HEK293T (cell line): ENCODE measurements at regions not wholly inside any gene's neighbourhood (a gene's known extent, or its start where the extent isn't known, plus 50 kb on each side); places are given as distances from the start of the nearest gene placed in this dataset.

Experiments used
- CTCF ChIA-PET: fragments of 350-600 bp; formaldehyde crosslinking; extraction: SDS; loops from one replicate; lab custom pipeline; 2021; ENCODE audit warnings: antibody characterized with exemption, inconsistent platforms; lab: Yijun Ruan, JAX
- POLR2A ChIA-PET: fragments of 350-600 bp; formaldehyde crosslinking; extraction: SDS; loops from one replicate; lab custom pipeline; 2020; ENCODE audit warnings: antibody characterized with exemption, inconsistent platforms; lab: Yijun Ruan, JAX
- DNase-seq: peaks from one replicate; pipeline ENCODE4 v3.0.0; 2012; ENCODE audit warnings: mixed read lengths; ENCODE audit errors: extremely low spot score
- ARNT ChIP-seq: fragments of 450-650 bp; IDR thresholded peaks from 2 replicates; pipeline ENCODE4 v1.6.1; 2017; ENCODE audit warnings: mild to moderate bottlenecking
- BHLHE40 ChIP-seq: fragments of 450-650 bp; IDR thresholded peaks from 2 replicates; pipeline ENCODE4 v1.6.1; 2016; ENCODE audit warnings: mild to moderate bottlenecking, moderate library complexity, borderline replicate concordance
- CTBP1 ChIP-seq: fragments of 450-650 bp; IDR thresholded peaks from 2 replicates; pipeline ENCODE4 v1.6.1; 2016; ENCODE audit warnings: borderline replicate concordance
- ELF4 ChIP-seq: fragments of 450-650 bp; IDR thresholded peaks from 2 replicates; pipeline ENCODE4 v1.6.1; 2017; ENCODE audit warnings: antibody characterized with exemption
- FOXA1 ChIP-seq: fragments of 450-650 bp; IDR thresholded peaks from 2 replicates; pipeline ENCODE4 v1.6.1; 2016; ENCODE audit warnings: mild to moderate bottlenecking
- FOXK2 ChIP-seq: fragments of 450-650 bp; IDR thresholded peaks from 2 replicates; pipeline ENCODE4 v1.6.1; 2016; ENCODE audit warnings: mild to moderate bottlenecking
- FOXM1 ChIP-seq: fragments of 450-650 bp; IDR thresholded peaks from 2 replicates; pipeline ENCODE4 v1.6.1; 2017; ENCODE audit warnings: mild to moderate bottlenecking, borderline replicate concordance
- HDGF ChIP-seq: fragments of 450-650 bp; IDR thresholded peaks from 2 replicates; pipeline ENCODE4 v1.6.1; 2017; ENCODE audit warnings: antibody characterized with exemption, borderline replicate concordance
- L3MBTL2 ChIP-seq: fragments of 450-650 bp; conservative IDR thresholded peaks from 2 replicates; pipeline ENCODE4 v1.6.1; 2016; ENCODE audit warnings: mild to moderate bottlenecking
- LEF1 ChIP-seq: fragments of 450-650 bp; IDR thresholded peaks from 2 replicates; pipeline ENCODE4 v1.6.1; 2017; ENCODE audit warnings: mild to moderate bottlenecking, borderline replicate concordance
- NFRKB ChIP-seq: fragments of 450-650 bp; IDR thresholded peaks from 2 replicates; pipeline ENCODE4 v1.6.1; 2016; ENCODE audit warnings: mild to moderate bottlenecking, moderate library complexity
- SP1 ChIP-seq: fragments of 450-650 bp; IDR thresholded peaks from 2 replicates; pipeline ENCODE4 v1.6.1; 2017
- SUZ12 ChIP-seq: fragments of 450-650 bp; IDR thresholded peaks from 2 replicates; pipeline ENCODE4 v1.6.1; 2016; ENCODE audit warnings: mild to moderate bottlenecking
- TARDBP ChIP-seq: fragments of 450-650 bp; IDR thresholded peaks from 2 replicates; pipeline ENCODE4 v1.6.1; 2016
- ZNF384 ChIP-seq: fragments of 450-650 bp; IDR thresholded peaks from 2 replicates; pipeline ENCODE4 v1.6.1; 2016
- TF ChIP-seq, protein P1 (sequence below): fragments of 450-650 bp; IDR thresholded peaks from 2 replicates; pipeline ENCODE4 v1.6.1; 2016

GRCh38 chr2:5229574-5229973 lies 462.6 kb upstream of the SOX11 start:
- ChIA-PET CTCF (no interaction called here), POLR2A (no interaction called here)
- DNase-seq, result no peak
- TF ChIP-seq ELF4, result no peak
- no peak for TF ChIP-seq ARNT
- no peak for TF ChIP-seq SP1
- no peak for TF ChIP-seq CTBP1
- TF ChIP-seq LEF1, result no peak
- TF ChIP-seq SUZ12, result no peak
- no peak for TF ChIP-seq NFRKB

DNA sequence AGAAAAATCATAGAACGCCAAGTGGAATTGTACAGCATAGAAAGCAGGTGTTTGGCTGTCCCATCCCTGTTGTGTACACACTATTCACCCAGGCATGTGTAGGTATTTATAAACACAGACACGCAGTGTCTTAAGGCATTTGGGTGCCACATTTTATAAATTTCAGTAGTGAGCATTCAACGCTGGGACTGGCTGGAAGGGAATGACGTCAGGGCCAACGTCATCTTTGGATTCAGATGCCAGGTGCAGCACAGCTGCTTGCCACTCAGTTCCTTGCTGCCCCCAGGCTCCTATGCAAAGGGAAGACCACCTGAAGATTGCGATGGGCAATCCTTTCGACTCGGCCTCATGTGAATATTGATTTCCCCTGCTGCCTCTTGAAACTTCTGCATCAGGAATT lies 461.7 kb upstream of the SOX11 start:
- TF ChIP-seq NFRKB, result no peak
- TF ChIP-seq, protein P1, sequence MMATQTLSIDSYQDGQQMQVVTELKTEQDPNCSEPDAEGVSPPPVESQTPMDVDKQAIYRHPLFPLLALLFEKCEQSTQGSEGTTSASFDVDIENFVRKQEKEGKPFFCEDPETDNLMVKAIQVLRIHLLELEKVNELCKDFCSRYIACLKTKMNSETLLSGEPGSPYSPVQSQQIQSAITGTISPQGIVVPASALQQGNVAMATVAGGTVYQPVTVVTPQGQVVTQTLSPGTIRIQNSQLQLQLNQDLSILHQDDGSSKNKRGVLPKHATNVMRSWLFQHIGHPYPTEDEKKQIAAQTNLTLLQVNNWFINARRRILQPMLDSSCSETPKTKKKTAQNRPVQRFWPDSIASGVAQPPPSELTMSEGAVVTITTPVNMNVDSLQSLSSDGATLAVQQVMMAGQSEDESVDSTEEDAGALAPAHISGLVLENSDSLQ, result no peak
- TF ChIP-seq SUZ12, result no peak
- no peak for TF ChIP-seq FOXM1
- no peak for TF ChIP-seq FOXK2
- no peak for TF ChIP-seq CTBP1
- TF ChIP-seq ELF4, result no peak
- no peak for TF ChIP-seq BHLHE40
- ChIA-PET POLR2A (no interaction called here), CTCF (interaction anchor here (0.5 kb wide), 1 partner anchor 517 kb away, joined by 3 read pairs; no protein-coding TSS in a partner anchor)
- no peak for DNase-seq

- TF ChIP-seq HDGF, result no peak
- TF ChIP-seq L3MBTL2, result no peak
- no peak for TF ChIP-seq ARNT
- TF ChIP-seq FOXK2, result no peak
- TF ChIP-seq FOXM1, result no peak
- no peak for DNase-seq
- POLR2A ChIA-PET, result no interaction called here
- CTCF ChIA-PET, result no interaction called here
Measured at GRCh38 chr2:5230855-5231254, 461.3 kb upstream of the SOX11 start.

GRCh38 chr2:5231287-5231686 lies 460.9 kb upstream of the SOX11 start:
- DNase-seq, result no peak
- TF ChIP-seq ELF4 (no peak), NFRKB (no peak), FOXK2 (no peak), L3MBTL2 (no peak), TARDBP (no peak), ZNF384 (no peak), CTBP1 (no peak), BHLHE40 (no peak), FOXM1 (no peak), HDGF (no peak), FOXA1 (no peak)
- TF ChIP-seq, protein P1, result no peak
- ChIA-PET CTCF (no interaction called here), POLR2A (no interaction called here)

DNA sequence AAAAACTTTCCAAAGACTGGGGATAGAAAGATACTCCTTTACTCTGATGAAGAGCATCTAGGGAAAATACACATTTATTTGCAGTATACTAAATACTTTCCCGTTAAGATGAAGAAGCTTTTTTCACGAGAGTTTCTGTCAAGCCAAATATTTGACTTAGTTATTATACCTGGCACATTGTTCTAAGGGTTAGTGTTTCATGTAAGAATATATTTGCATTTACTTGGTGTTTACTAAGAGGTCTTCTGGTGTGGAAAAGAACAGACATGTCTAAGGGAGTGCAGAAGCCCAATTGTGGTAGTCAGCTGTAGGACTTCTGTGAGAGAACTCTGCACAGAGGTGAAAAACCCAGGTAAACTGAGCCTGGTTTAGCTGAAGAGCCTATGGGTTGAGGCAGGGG lies 457.6 kb upstream of the SOX11 start:
- POLR2A ChIA-PET, result no interaction called here
- DNase-seq, result no peak
- CTCF ChIA-PET, result no interaction called here
- TF ChIP-seq NFRKB (no peak), TARDBP (no peak), CTBP1 (no peak), ELF4 (no peak), BHLHE40 (no peak), FOXK2 (no peak), ARNT (no peak), LEF1 (no peak)

DNA sequence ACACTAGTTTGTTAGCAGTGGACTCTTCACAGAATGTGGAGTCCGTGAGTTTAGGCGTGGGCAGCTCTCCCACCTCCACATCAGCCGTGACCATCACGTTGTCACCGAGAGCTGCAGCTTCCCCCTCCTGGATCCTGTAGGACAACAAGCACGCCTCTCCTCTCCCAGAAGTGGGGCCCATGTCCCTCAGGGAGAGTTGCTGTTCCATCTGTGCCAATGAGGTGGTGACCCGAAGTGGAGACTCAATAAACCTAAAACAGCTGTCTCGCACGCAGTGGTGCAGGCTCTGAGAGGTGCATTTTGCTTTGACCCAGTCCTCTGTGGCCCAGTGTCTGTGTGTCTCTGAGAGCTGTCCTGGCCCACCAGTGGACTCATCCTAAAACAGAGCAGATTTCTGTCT lies 456.5 kb upstream of the SOX11 start:
- CTCF ChIA-PET, result no interaction called here
- DNase-seq, result no peak
- POLR2A ChIA-PET, result no interaction called here
- no peak for TF ChIP-seq ARNT
- no peak for TF ChIP-seq FOXA1
- no peak for TF ChIP-seq FOXM1
- TF ChIP-seq TARDBP, result no peak
- no peak for TF ChIP-seq ELF4
- no peak for TF ChIP-seq ZNF384
- TF ChIP-seq LEF1, result no peak
- TF ChIP-seq HDGF, result no peak
- TF ChIP-seq NFRKB, result no peak
- TF ChIP-seq SUZ12, result no peak
- no peak for TF ChIP-seq L3MBTL2
- no peak for TF ChIP-seq SP1
- TF ChIP-seq, protein P1, result no peak
- TF ChIP-seq BHLHE40, result no peak
- TF ChIP-seq FOXK2, result no peak
- TF ChIP-seq CTBP1, result no peak

GRCh38 chr2:5236249-5236648 lies 455.9 kb upstream of the SOX11 start:
- no peak for DNase-seq
- POLR2A ChIA-PET, result no interaction called here
- CTCF ChIA-PET, result interaction anchor here (0.6 kb wide), 1 partner anchor 162 kb away, joined by 3 read pairs; no protein-coding TSS in a partner anchor
- TF ChIP-seq FOXM1, result no peak
- no peak for TF ChIP-seq BHLHE40
- no peak for TF ChIP-seq FOXK2
- no peak for TF ChIP-seq LEF1
- no peak for TF ChIP-seq ZNF384
- TF ChIP-seq ARNT, result no peak
- TF ChIP-seq SP1, result no peak
- no peak for TF ChIP-seq FOXA1
- TF ChIP-seq, protein P1, result no peak
- no peak for TF ChIP-seq NFRKB
- no peak for TF ChIP-seq ELF4
- no peak for TF ChIP-seq L3MBTL2
